HG02642 (cell line): ENCODE measurements at regions not wholly inside any gene's neighbourhood (a gene's known extent, or its start where the extent isn't known, plus 50 kb on each side); places are given as distances from the start of the nearest gene placed in this dataset.

Experiments
- ATAC-seq: cut with Tn5 transposase; IDR thresholded peaks from one replicate; pipeline ENCODE4 v1.9.1; 2021; ENCODE audit warnings: mild to moderate bottlenecking; ENCODE audit not compliant: unreplicated experiment, poor library complexity

DNA sequence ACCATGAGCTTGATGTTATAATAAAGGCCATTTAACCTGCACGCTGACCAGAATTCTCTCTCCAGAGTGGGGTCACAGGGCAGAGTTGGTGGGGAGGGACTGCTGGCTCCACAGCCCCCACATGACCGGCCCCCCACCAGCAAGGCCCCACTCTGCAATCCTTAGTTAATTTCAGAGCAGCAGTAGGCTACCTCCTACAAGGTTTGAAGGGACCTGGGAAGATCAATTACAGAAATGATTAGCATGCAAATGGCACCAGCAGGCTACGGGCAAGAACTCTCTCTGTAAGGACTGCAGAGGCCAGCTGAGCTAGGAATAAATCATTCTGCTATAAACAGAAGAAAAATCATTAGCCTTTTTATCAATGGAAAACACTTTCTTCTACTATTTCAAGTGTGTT lies 135.3 kb downstream of the C1D start:
- no peak for ATAC-seq

DNA sequence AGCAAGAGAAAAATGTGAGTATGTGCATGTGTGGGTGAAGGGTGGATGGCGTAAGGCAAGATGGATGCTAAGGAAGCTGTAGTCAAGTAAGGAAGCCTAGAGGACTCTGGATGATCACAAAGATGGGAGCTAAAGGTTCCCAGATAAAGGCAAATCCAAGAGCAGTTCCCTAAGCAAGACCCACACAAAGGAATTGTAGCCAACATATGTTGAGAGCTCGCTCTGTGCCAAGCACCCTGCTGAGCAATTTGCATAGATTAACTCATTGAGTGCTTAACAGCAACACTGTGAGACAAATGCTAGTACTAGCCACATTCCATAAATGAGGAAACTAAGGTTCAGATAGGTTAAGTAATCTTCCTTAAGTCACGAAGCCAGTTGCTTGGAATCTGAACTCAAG lies 132.6 kb downstream of the C1D start:
- ATAC-seq: no peak

DNA sequence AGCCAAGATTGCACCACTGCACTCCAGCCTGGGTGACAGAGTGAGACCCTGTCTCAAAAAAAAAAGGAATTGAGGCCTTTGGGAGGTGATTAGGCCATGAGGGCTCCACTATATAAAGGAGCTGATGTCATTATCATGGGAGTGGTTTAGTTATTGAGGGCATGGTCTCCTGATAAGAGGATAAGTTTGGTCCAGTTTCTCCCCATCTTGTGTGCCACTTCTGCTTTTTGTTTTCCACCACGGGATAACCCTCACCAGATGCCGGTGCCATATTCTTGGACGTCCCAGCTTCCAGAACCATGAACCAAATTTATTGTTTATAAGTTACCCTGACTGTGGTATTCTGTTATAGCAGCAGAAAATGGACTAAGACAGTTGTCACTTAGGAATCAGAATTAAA lies 125.8 kb downstream of the C1D start:
- no peak for ATAC-seq

DNA sequence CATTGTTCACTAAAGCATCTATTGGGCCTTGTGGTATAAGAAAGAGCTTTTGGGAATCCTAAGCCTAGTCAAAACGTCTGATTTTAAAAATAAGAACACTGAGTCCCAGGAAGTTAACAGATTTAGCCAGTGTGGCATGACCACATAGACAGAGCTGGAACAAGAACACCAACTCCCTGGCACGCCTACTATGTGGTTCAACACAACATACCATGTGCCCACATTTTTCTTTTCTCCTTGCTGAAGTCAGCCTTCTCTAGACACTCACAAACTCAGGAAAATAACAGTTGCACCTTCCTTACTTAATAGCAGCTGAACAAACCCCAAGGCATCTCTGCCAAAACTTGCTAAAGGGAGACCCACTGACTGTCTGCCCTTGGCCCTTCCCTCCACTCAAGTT lies 124.8 kb downstream of the C1D start:
- ATAC-seq: no peak

DNA sequence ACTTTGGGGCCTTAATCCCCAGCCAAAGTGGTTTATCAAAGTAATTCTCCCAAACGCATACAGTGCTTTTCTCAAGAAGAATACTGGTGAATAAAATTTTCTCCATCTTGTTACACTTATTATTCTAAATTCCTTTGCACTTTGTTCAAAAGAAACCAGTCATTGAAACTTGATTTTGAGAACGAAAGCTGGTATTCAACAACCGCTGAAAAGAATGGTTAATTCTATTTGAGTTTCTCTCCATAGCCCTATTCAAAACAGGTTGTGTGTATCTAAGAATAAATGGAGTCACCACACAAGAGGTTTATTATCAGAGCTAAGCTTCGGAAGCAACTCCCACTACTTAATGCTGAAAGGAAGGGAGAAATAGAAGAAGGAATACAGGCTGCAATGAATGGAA lies 117.7 kb downstream of the C1D start:
- ATAC-seq: no peak

DNA sequence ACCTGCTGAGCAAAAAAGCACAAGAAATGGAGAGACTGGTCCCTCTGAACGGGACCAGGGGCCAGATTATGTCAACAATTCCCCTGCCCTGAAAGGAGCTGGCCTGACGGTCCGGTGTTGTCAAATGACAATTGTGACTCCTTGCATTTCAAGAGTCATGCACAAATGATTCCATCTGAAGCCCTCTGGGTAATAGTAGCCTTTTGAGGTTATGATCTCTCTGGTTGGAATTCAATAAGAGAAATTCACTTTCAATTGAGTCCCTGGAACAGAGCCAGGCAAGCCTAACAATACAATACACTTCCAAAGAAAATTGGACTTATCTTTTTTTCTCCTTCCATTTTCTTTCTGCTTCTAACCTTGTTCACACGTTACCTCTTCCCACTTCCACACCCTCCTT lies 116.9 kb downstream of the C1D start:
- ATAC-seq: no peak

DNA sequence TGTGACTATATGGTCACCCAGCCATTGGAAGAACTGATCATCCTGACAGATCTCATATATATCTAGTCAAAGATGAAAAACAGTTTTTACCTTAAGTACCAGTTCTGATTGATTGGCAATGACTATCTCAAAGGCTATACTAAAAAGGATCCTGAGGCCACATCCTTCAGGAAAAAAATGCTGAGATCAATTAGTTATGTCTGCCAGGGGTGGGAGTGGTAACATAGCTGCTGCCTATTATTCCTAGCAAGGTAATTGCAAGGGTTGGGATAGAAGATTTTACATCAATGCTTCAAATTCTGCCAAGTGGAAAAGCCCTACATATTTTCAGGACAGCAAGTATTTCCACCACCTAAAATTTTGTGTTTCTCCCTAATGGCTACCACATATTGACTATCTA lies 114.7 kb downstream of the C1D start:
- ATAC-seq: no peak

DNA sequence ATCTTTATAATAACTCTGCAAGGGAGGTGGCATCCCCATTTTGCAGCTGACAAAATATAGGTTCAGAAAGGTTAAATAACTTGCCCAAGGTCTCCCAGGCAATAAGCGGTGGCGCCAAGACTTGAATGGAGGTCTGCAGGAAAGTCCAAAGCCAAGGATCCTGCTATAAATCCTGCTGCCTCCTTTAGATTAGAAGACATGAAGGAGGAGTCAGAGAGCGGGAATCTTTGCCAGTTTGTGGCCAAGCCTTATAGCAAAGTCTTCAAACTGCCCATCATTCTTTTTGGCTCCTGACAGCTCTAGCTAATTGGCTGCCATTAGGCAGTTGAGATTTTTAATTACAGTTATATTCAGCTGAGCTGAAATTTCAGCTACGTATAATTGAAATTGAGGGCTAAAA lies 114.3 kb downstream of the C1D start:
- no peak for ATAC-seq

DNA sequence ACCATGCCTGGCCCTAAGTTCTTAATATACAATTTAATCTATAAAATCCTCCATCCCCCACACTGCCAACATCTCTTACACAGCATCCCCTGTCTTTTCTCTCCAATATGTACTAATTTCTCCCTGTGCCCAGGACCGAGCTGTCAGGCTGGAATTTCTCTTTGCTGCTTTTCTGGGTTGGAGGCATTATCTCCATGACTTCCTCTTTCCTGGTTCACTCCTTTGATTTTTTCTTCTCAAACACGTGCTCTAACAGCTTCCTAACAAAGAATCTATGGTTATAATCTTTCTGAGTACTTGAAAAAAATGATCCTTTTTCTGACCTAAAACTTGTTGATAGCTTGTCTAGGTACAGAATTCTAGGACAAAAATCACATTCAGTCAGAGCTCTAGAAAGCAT lies 112.8 kb downstream of the C1D start:
- ATAC-seq: no peak

DNA sequence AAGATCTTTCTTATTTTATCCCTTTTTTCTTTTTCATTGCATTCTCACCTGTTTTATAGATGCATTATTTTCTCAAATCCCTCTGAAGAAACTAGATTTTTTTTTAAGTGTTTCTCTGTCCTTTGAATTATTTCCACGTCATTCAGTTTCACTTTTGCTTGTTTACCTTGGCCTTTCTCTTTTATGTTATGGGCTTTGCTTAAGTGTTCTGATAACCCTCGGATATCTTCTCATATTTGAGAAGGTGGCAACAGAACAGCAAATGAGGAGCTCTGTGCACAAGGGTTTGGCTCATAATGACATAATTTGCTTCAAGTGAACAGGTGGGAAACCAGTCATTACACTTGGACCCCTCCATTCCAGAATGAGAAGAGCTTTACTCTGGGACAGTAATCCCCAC lies 111.9 kb downstream of the C1D start:
- ATAC-seq: no peak

DNA sequence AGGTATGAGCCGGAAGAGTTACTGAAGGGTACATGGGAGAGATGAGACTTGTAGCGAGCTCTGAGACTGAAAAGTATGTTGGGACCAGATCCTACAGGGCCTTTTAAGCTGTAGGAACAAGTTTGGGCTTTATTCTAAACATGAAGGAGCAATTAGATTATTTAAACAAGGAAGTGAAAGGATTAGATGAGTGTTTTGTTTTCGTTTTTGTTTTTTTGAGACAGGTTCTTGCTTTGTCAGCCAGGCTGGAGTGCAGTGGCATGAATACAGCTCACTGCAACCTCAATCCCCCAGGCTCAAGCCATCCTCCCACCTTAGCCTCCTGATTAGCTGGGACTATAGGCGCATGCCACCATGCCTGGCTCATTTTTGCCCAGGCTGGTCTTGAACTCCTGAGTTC lies 110.7 kb downstream of the C1D start:
- no peak for ATAC-seq

DNA sequence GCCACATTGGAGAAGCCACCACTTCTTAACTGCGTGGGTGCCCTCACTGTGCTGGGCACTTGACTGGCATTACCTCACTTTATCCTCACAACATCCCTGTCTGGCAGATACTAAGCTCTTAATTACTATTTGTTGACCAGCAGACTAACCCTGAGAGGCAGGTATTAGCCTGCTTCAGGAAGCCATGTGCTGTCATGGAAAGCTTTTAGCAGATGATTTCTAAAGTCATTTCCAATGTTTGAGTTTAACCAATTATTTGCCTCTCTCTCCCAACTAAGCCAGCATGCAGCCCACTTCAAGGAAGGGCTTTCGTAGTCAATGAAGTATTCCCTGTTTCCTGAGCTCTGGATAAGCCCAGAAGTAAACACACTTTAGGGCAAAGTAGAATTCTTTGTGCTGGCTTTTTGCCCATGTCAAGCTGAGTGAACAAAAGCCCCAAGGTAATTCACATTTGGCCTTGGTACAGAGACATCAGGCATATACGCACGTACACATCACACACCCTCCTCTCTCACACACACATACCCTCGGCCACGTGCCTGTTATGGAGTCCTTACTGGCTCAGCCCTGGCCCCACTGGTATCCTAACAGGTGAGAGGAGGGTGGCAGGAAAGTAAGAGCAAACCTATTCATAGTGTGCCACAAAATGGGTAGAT lies 108.6 kb downstream of the C1D start:
- ATAC-seq: no peak

DNA sequence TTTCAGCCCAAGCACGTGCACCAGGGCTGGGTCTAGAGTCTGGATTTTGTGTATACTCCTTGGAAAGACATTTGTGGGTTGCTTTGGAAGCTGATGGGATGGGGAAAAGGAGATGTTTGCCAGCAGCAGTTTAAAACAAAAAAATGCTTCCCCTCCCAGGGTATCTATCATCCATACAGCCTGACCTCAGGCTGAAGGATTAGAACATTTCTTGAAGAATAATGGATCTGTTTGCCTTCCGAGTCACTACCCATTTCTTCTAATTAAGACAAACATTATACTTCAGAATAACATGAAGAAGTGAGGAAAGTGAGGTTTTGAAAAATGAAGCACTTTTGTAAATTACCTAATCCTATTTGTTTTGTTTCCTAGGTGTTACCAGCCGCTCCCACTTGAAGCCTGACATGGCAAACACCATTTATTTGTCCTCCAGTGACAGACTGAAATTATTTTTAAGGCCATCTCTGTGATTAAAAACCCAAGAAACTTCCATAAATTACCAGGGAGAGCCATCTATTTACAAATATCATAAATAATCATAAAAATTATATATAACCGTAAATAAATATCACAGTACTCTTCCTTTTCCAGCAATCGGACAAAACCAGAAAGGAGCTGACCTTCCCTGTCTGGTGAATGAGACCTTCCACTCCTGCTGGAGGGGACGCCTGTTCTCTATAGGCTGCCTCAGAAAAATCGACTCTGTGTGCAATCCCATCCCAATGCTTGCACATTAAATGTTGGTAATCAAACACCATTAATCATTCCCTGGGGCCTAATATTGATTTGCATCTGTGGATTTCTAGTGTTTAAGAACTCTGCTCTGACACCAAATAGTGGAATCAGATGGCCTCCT lies 106.8 kb downstream of the C1D start:
- no peak for ATAC-seq

DNA sequence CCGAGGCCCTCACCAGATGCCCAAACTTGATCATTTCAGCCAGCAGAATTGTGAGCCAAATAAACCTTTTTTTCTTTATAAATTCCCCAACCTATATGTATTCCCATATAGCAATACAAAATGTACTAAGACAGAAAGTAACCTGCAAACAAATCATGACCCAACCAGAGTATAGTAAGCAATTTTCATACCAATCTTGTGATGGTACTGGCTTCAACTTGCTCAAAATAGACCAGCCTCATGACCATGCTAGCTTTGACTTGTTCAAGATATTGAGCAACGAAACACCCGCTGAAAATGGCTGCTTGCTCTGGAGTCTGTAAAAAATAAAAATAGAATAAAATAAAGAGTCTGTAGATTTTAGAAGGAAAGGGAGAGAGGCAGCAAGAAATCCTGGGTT lies 97.6 kb downstream of the C1D start:
- ATAC-seq: no peak

DNA sequence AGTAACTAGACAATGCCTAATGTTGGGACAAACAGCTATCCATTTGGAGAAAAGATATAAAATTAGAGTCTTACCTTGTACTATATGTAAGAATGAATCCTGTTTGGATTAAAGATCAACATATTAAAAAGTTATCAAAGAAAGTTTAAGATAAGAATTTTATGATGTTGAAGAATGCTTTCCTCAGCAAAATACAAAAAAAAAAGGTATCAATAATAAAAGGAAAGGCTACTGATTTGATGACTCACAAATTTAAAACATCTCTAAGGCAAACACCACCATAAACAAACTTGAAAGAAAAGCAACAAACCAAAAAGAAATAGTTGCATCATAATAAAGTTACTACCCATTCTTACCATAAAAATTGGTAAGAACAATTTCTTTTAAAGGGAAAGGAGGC lies 92.7 kb downstream of the C1D start:
- no peak for ATAC-seq

DNA sequence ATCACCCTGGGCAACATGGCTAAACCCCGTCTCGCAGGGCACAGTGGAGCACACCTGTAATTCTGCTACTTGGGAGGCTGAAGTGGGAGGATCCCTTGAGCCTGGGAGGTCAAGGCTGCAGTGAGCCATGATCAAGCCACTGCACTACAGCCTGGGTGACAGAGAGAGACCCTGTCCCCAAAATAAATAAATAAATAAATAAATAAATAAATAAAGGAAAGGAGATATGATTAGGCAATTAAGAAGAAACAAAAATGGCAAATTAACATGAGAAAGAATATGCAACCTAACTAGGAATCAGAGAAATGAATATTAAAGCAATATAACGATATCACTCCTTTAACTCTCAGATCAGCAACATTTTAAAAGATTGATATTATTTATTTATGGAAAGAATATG lies 92.3 kb downstream of the C1D start:
- no peak for ATAC-seq

DNA sequence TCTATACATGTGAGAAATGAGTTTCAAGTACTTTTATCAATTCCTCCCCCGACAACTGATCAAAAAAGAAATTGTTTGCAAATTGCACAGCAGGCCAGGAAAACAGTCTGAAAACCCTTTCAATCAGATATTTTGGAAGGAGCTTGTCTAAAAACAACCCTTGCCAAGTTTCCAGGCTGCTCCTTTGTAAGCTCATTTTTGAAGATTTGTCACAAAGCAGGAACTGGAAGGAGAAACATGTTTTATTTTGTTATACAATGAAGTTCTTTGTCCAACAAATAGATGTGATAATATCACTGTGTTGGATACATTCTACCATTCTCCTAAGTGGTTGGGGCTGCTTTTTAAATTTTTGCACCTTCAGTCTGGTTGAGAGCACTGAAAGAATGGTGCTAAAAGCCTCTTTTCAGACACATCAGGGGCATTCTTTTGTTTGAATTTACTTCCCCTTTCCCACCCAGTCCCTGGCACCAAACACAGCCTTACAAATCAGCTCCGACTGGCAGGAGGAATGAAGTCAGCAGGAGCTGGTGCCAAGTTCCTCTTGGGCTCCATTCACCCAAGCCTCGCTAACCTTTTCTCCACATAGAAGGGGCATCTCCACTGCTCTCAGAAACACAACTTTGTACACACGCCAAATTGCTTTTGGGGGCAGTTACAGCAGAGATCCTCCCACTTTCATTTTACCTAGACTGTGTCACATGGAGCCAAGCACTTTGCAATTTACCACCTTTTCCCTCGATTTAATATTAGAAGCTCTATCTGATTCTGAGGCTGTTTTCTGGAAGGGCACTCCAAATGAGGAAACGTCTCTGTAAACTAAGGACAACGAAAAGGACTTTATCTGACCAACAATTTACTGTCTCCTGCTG lies 88.0 kb downstream of the C1D start:
- no peak for ATAC-seq

DNA sequence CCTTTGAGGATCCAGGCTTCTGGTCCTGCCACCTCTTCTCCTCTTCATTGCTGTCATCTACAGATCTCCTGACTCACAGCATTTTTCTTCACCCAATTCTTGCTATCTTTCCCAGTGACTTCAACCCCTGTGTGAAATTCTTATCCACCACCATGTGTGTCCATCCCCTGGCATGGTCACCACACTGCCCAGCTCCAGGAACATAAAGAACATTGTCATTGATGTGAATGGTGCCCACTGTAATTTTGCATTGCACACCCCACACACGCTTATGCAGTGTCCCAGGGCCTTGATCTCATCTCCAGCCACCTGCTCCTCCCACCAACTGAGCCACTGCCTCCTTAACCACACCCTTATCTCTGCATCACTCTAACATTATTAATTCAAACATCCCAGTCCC lies 85.3 kb downstream of the C1D start:
- ATAC-seq: no peak

DNA sequence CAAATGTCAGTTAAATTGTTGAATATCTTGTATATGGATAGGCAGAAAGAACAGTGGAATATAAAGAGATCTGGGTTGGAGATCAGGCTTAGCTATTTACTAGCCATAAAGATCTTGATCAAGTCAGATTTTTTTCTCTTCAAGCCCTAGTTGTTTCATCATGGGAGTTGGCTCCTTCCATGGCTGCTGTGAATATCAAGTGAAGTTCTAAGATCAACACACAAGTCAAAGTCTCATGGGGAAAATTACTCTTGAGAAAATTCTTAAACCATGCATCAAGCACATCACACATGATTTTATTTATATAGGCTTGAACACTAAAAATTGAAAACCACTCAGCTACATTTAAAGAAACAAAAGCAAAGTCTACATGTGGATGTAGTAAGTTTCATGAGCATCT lies 79.8 kb downstream of the C1D start:
- no peak for ATAC-seq

DNA sequence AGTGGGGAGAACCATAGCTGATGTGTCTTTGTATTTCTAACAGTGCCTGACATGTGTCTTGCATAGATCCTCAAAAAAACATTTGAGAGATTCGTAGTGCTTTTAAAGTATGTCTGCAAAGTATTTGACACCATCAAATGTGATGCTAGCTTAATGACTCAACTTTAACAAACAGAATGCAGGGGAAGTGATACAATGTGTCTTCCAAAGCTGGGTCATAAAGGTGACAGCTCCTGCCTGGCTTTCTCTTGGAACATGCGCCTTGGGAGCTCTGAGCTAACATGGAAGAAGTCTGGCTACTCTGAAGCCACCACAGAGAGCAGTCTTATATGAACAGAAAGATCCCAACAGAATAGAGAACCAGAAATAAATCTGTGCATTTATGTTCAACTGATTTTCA lies 78.2 kb downstream of the C1D start:
- no peak for ATAC-seq

DNA sequence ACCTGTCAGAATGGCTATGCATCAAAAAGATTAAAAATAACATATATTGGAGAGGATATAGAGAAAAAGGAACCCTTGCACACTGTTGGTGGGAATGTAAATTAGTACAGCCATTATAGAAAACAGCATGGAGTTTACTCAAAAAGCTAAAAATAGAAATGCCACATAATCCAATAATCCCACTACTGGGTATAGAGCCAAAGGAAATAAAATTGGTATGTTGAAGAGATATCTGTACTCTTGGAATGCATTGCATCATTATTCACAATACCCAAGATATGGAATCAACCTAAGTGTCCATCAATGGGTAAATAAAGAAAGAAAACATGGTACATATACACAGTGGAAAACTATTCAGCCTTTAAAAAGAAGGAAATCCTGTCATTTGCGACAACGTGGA lies 77.2 kb downstream of the C1D start:
- ATAC-seq: no peak
